DMS153 treated with DMSO at 0.1 percent for 48 hours (cell line): ENCODE measurements at regions not wholly inside any gene's neighbourhood (a gene's known extent, or its start where the extent isn't known, plus 50 kb on each side); places are given as distances from the start of the nearest gene placed in this dataset.

ENCODE experiments used
- DNase-seq: peaks from one replicate; lab custom pipeline; 2025; ENCODE audit not compliant: unreplicated experiment; lab: John Stamatoyannopoulos, UW

DNA sequence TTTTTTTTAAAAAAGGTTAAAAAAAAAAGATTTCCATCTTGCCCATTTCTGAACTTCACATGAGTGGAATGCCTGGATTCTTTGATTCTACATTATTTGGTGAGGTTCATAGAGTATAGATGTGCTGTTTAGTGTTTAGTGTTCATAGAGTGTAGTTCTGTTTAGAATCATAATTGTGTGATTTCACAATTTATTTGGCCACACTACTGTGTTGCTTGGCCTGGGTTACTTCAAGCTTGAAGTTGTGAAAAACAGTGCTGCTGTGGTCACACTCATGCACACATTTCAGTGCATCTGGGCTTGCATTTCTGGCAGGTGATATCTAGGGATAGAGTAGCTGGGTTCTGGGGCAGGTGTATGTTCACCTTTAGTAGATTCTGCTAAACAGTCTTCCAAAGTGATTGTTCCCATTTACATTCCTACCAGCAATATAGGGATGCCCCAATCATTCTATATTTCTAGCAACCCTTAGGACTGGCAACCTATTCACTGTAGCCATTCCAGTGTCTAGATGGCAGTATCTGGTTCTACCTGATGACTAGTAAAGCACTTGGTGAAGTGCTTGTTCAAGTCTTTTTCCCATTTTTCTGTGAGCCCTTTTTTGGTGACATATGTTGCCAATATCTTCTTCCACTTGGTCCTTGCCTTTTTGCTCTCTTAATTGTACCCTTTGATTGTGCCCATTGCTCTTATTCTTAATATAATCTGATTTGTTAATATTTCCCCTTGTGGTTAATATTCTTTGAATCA lies 50.6 kb upstream of the RBFOX3 start:
- no peak for DNase-seq
